K562 (cell line): ENCODE measurements at regions not wholly inside any gene's neighbourhood (a gene's known extent, or its start where the extent isn't known, plus 50 kb on each side); places are given as distances from the start of the nearest gene placed in this dataset.

Experiments
- CEBPG ChIP-seq, 3 experiments: fragments of 200-800 bp in 1 of 3; sonication (Bioruptor generic) in 1 of 3; sonication (generic) in 1 of 3; formaldehyde crosslinking in 1 of 3; IDR thresholded peaks in 2 of 3; conservative IDR thresholded peaks in 1 of 3; 2 replicates each; pipeline versions ENCODE4 v1.6.1 to v1.8.0; 2016 to 2022; ENCODE audit warnings: missing compliant biosample characterization in 2 of 3, missing genetic modification characterization in 2 of 3, mild to moderate bottlenecking in 1 of 3, missing genetic modification reagents in 1 of 3
- CREB1 ChIP-seq, 2 experiments: sonication (generic) in 1 of 2; formaldehyde crosslinking in 1 of 2; IDR thresholded peaks; 2 replicates each; pipeline versions ENCODE4 v1.6.1 to v1.8.0; 2012 to 2022; ENCODE audit warnings: inconsistent platforms in 1 of 2, mild to moderate bottlenecking in 1 of 2, missing genetic modification reagents in 1 of 2, moderate library complexity in 1 of 2
- JUN ChIP-seq, 2 experiments: sonication (generic) in 1 of 2; formaldehyde crosslinking in 1 of 2; IDR thresholded peaks; 2 replicates each; pipeline versions ENCODE4 v1.6.1 to v1.8.0; 2012 to 2022; ENCODE audit warnings: borderline replicate concordance in 2 of 2, mild to moderate bottlenecking in 2 of 2, improper control_type of control experiment in 1 of 2, low read depth in 1 of 2, low read length in 1 of 2, missing genetic modification reagents in 1 of 2
- MAFG ChIP-seq: fragments of 450-650 bp; conservative IDR thresholded peaks from 2 replicates; pipeline ENCODE4 v1.6.1; 2016; ENCODE audit warnings: missing genetic modification characterization, missing compliant biosample characterization
- MEIS2 ChIP-seq: fragments of 450-650 bp; IDR thresholded peaks from 2 replicates; pipeline ENCODE4 v1.6.1; 2014; ENCODE audit warnings: mild to moderate bottlenecking; ENCODE audit not compliant: partially characterized antibody
- POLR2A ChIP-seq: fragments of 450-650 bp; conservative IDR thresholded peaks from 2 replicates; pipeline ENCODE4 v1.6.1; 2016
- SP1 ChIP-seq: sonication (generic); formaldehyde crosslinking; IDR thresholded peaks from 2 replicates; pipeline ENCODE4 v1.8.1; 2022; ENCODE audit warnings: mild to moderate bottlenecking, missing genetic modification reagents
- ZKSCAN1 ChIP-seq: fragments of 150-350 bp; IDR thresholded peaks from 2 replicates; pipeline ENCODE4 v1.6.1; 2016; ENCODE audit warnings: low read depth, low read length
- ZNF274 ChIP-seq: IDR thresholded peaks from 2 replicates; pipeline ENCODE4 v1.6.1; 2011; ENCODE audit warnings: low read depth, mild to moderate bottlenecking, low read length, moderate library complexity, borderline replicate concordance
- ZNF311 ChIP-seq: fragments of 250-450 bp; sonication (Bioruptor Pico); IDR thresholded peaks from 2 replicates; pipeline ENCODE4 v1.4.0; 2020; ENCODE audit warnings: mild to moderate bottlenecking, moderate library complexity
- TF ChIP-seq, protein P1 (sequence below), 3 experiments: IDR thresholded peaks in 2 of 3; conservative IDR thresholded peaks in 1 of 3; 2 replicates each; pipeline ENCODE4 v1.5.1; 2011 to 2012; ENCODE audit warnings: low read length in 3 of 3, mild to moderate bottlenecking in 3 of 3, control low read depth in 2 of 3, improper control_type of control experiment in 1 of 3, inconsistent platforms in 1 of 3, low read depth in 1 of 3, mixed read lengths in 1 of 3, moderate library complexity in 1 of 3; ENCODE audit not compliant: insufficient read depth in 2 of 3
- TF ChIP-seq, protein P2 (sequence below): fragments of 450-650 bp; IDR thresholded peaks from 2 replicates; pipeline ENCODE4 v1.6.1; 2017; ENCODE audit warnings: mild to moderate bottlenecking, moderate library complexity
- TF ChIP-seq, protein P3 (sequence below): fragments of 250-450 bp; sonication (Bioruptor Pico); IDR thresholded peaks from 2 replicates; pipeline ENCODE4 v1.9.0; 2021; ENCODE audit warnings: mild to moderate bottlenecking, inconsistent platforms

DNA sequence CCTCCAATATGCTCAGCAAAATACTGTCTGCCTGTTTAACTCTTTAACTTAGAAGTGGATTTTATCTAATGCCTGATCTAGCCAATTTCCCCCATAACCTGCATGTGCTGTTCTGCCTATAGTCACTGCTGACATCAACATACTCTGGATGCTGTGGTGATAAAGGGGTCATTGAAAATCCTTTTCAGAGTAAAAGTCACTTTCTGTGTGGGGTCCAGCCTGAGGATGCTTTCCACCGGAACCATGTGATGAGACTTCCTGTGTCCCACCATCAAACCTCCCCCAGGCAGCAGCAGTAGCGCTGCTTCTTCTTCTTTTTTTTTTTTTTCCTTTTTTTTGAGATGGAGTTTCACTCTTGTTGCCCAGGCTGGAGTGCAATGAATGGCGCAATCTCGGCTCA, 607.0 kb downstream of the BCL11B start:
- TF ChIP-seq, protein P1, sequence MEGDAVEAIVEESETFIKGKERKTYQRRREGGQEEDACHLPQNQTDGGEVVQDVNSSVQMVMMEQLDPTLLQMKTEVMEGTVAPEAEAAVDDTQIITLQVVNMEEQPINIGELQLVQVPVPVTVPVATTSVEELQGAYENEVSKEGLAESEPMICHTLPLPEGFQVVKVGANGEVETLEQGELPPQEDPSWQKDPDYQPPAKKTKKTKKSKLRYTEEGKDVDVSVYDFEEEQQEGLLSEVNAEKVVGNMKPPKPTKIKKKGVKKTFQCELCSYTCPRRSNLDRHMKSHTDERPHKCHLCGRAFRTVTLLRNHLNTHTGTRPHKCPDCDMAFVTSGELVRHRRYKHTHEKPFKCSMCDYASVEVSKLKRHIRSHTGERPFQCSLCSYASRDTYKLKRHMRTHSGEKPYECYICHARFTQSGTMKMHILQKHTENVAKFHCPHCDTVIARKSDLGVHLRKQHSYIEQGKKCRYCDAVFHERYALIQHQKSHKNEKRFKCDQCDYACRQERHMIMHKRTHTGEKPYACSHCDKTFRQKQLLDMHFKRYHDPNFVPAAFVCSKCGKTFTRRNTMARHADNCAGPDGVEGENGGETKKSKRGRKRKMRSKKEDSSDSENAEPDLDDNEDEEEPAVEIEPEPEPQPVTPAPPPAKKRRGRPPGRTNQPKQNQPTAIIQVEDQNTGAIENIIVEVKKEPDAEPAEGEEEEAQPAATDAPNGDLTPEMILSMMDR (IDR thresholded peaks at IDR 0.05 in 2 of 3, conservative IDR thresholded peaks at IDR 0.05 in 1 of 3; ENCODE audit: insufficient read depth in 2 of 3, low read depth in 1 of 3, low read length in 3 of 3), result no peak
- TF ChIP-seq ZKSCAN1 (no peak), CREB1 (IDR thresholded peaks at IDR 0.05) (no peak), CREB1 (CRISPR knock-in tag; IDR thresholded peaks at IDR 0.05) (no peak), POLR2A (no peak), MEIS2 (no peak), JUN (IDR thresholded peaks at IDR 0.05; ENCODE audit: borderline replicate concordance, low read depth, low read length) (no peak), JUN (CRISPR knock-in tag; IDR thresholded peaks at IDR 0.05; ENCODE audit: borderline replicate concordance) (no peak), SP1 (no peak), ZNF274 (no peak), CEBPG (CRISPR knock-in tag; IDR thresholded peaks at IDR 0.05) (no peak), CEBPG (tag; conservative IDR thresholded peaks at IDR 0.05 in 1 of 2, IDR thresholded peaks at IDR 0.05 in 1 of 2) (no peak), ZNF311 (CRISPR knock-in tag) (no peak), MAFG (tag) (no peak)
- TF ChIP-seq, protein P2, sequence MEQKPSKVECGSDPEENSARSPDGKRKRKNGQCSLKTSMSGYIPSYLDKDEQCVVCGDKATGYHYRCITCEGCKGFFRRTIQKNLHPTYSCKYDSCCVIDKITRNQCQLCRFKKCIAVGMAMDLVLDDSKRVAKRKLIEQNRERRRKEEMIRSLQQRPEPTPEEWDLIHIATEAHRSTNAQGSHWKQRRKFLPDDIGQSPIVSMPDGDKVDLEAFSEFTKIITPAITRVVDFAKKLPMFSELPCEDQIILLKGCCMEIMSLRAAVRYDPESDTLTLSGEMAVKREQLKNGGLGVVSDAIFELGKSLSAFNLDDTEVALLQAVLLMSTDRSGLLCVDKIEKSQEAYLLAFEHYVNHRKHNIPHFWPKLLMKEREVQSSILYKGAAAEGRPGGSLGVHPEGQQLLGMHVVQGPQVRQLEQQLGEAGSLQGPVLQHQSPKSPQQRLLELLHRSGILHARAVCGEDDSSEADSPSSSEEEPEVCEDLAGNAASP, result no peak
- TF ChIP-seq, protein P3, sequence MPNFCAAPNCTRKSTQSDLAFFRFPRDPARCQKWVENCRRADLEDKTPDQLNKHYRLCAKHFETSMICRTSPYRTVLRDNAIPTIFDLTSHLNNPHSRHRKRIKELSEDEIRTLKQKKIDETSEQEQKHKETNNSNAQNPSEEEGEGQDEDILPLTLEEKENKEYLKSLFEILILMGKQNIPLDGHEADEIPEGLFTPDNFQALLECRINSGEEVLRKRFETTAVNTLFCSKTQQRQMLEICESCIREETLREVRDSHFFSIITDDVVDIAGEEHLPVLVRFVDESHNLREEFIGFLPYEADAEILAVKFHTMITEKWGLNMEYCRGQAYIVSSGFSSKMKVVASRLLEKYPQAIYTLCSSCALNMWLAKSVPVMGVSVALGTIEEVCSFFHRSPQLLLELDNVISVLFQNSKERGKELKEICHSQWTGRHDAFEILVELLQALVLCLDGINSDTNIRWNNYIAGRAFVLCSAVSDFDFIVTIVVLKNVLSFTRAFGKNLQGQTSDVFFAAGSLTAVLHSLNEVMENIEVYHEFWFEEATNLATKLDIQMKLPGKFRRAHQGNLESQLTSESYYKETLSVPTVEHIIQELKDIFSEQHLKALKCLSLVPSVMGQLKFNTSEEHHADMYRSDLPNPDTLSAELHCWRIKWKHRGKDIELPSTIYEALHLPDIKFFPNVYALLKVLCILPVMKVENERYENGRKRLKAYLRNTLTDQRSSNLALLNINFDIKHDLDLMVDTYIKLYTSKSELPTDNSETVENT (CRISPR knock-in tag), result no peak
